Suppressor macrophage treated with lipopolysaccharide for 1 hour (primary cell): ENCODE measurements at regions not wholly inside any gene's neighbourhood (a gene's known extent, or its start where the extent isn't known, plus 50 kb on each side); places are given as distances from the start of the nearest gene placed in this dataset.
A peak's percentile ranks its signal among the peaks of the same experiment; 100 is the strongest.

Source experiments
- DNase-seq, 3 donors: peaks; one replicate each; pipeline ENCODE4 v3.0.0-alpha.2; 2020 to 2022

- DNase-seq = no peak
Measured at GRCh38 chr3:106229495-106230278, 360.9 kb upstream of the CBLB start.

- DNase-seq = no peak
Measured at GRCh38 chr3:106231086-106231485, 362.3 kb upstream of the CBLB start.

- no peak for DNase-seq
Measured at GRCh38 chr3:106232956-106233355, 364.1 kb upstream of the CBLB start.

DNA sequence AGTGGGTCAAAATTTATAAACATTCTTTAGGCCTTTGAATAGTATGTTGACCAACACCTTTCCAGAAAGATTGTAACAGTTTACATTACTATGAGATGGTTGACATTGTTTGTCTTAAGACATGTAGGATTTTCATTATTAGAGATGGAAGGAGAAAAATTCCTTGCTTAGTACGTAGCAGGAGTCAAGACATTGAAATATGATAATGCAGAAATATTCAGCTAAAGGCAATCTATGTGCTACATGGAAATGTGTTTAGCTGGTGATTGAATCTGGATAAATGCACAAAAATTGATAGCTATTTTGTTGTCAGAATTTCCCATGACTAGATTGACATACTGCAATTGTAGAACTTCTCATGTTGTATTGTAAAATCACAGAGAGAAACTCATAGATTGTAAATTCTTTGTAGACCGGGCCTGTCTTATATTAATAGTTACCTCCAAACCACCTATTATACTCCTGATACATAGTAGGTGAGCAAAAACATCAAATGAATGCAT lies 370.4 kb upstream of the CBLB start:
- DNase-seq = no peak

DNA sequence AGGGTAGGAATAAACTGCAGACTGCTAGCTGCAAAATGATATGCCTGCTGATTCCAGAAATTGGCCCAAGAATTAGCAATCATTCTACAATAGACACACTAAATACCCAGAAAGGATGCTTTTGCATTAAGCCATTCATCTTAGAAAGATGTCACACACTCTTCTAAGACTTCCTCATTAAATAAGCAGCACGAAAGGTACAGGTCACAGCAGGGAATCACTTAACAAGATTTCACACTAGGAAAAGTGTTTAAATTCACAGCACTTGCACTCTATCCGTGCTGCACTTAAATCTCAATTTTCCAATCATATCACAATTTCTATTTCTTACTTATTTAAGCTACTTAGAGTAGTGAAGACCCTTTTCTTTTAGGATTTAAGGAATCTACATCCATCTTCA lies 372.8 kb upstream of the CBLB start:
- DNase-seq = no peak

- peak in 1 of 3 donors; percentile 3 for DNase-seq
Measured at GRCh38 chr3:106242781-106243180, 374.0 kb upstream of the CBLB start.

GRCh38 chr3:106245400-106245799 lies 376.6 kb upstream of the CBLB start:
- no peak for DNase-seq

- no peak for DNase-seq
Measured at GRCh38 chr3:106247902-106248684, 379.3 kb upstream of the CBLB start.

- peak in 2 of 3 donors; percentile 3 to 24 for DNase-seq
Measured at GRCh38 chr3:106249159-106249558, 380.3 kb upstream of the CBLB start.

DNA sequence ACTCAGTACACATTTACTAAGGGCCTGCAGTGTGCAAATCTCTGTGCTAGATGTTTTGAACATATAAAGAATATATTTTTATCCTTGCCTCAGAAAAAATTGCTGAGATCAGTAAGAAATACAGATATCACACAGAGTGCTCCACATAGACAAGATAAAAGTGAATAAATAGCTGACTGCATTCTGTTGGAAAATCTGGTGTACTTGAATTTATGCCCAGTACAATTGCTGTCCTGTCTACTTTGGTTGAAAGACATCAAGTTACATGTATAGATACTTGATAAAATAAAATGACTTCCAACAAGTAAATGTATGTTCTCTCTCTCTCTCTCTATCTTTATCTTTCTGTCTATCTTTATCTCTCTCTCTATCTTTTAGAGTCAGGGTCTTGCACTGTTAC lies 381.2 kb upstream of the CBLB start:
- DNase-seq = no peak

DNA sequence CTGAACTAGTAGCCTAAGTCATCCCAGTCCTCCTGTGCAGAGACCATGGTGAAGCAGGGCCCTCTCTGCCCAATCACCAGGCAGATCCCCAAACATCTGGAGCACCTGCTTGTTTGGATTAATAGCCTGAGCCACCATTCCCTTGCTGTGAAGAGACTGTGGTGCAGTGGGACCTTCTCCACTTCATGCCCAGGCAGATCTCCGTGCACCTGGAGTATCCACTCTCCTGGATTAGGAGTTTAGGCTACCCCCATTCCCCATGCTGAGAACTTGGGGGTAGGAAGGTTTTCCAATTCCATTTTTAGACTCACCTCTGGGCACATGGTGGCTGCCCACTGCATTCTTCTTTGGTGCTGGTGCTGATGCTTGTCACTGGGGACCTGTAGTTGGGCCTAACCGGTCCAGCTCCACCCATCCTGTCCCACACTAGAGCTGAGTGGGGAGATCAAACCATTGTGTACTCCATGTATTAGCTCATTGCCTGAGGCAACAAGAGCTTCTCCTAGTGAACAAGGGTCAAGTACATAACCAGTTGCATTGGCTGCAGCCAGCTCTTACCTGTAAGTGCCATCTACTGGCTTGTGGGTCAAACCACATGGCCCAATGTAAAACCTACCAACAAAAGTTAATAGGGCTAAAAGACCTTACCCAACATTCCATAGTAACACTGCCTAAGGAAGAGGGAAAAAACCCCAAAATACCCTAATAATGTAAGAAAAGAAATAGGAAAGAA lies 382.5 kb upstream of the CBLB start:
- DNase-seq = no peak

DNA sequence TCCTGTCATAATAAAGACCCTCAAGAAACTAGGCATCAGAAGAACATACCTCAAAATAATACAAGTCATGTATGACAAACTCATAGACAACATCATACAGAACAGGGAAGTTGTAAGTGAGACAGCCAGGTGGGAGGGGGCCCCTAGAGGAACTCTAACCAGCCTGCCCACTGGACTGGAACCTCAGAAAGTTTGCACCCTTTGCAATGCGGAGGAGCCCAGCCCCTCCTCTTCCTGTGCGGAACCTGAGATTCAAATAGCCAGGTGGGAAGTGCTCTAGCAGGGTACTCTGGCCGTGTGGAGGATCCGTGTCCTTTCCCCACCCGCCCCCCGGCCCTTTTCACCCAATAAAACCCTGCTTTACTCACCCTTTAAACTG lies 387.0 kb upstream of the CBLB start:
- no peak for DNase-seq

- no peak for DNase-seq
Measured at GRCh38 chr3:106256249-106256957, 387.6 kb upstream of the CBLB start.

DNA sequence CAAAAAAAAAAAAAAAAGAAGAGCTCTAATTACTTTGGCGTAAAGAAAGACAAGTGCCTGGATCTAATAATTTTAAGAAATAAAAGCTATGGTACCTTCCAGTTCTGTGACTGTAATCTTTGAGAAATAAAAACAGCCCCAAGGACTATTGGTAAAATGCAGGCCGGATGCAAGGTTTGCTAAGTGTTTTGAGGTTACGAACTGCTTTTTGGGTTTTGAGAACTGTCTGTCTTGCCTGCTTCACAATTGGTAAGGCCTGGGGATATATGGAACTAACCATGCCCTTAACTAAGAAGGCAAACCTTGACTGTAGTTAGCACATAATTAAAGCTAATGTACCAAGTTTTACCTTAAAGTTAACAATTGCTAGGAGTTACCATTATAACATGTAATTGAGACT lies 388.4 kb upstream of the CBLB start:
- DNase-seq = no peak

DNA sequence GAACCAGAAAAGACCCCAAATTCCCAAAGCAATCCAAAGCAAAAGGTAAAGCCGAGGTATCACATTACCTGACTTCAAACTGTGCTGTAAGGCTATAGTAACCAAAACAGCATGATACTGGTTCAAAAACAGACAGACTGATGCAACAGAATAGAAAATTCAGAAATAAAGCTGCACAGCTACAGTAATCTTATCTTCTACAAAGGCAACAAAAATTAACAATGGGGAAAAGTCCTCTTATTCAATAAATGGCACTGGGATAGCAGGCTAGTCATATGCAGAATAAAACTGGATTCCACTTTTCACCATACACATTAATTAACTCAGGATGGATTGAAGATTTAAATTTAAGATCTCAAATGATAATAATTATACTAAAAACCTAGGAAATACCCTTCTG lies 392.6 kb upstream of the CBLB start:
- DNase-seq = no peak

DNA sequence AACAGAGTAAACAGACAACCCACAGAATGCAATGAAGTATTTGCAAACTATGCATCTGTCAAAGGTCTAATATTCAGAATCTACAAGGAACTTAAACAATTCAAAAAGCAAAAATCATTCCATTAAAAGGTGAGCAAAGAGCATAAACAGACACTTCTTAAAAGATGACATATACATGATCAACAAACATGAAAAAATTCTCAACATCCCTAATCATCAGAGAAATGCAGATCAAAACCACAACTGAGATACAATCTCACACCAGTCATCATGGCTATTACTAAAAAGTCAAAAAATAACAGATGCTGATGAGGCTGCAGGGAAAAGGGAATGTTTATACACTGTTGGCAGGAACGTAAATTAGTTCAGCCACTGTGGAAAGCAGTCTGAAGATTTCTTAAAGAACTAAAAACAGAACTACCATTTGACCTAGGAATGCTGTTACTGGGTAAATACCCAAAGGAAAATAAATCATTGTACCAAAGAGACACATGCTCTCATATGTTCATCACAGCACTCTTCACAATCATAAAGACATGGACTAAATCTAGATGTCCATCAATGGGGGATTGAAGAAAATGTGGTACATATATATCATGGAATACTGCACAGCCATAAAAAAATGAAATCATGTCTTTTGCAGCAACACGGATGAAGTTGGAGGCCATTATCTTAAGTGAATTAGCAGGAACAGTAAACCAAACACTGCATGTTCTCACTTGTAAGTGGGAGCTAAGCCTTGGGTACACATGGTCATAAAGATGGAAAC lies 393.3 kb upstream of the CBLB start:
- DNase-seq = no peak

DNA sequence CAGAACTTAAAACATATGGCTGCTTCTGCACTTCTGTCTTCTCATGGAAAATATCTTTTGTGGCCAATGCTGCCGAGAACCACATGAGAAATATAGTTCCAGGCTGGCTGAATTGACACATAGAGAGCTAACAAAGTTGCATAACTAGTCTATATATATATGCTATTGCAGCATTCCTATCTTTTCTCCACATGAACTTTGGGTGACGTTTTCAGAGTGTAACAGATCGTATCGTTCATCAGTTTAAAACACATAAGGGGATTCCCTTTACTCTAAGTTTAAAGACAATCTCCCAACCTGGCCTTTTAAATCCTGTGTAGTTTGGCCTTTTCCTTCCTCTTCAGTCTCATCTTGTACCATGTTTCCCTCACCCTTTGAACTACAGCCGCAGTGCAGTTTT lies 394.2 kb upstream of the CBLB start:
- DNase-seq = no peak

GRCh38 chr3:106263546-106263945 lies 394.7 kb upstream of the CBLB start:
- no peak for DNase-seq

DNA sequence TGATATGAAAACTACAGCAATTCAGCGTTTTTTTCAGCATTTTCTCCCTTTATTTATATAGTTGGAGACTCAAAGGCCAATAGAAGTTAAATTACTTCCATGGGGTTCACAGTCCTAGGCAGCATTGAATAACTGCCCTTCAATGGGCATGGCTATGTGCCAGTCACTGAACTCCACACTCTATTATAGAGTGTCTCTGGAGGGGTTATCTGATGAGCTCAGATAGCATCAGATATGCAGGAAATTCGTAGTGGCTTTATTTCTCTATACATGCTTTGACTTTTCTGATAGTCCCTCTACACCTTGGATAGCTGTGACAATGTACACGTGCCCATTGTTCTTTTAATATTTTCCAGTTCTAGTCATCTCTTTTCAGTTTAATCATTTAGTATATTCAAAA lies 396.9 kb upstream of the CBLB start:
- DNase-seq = no peak

DNA sequence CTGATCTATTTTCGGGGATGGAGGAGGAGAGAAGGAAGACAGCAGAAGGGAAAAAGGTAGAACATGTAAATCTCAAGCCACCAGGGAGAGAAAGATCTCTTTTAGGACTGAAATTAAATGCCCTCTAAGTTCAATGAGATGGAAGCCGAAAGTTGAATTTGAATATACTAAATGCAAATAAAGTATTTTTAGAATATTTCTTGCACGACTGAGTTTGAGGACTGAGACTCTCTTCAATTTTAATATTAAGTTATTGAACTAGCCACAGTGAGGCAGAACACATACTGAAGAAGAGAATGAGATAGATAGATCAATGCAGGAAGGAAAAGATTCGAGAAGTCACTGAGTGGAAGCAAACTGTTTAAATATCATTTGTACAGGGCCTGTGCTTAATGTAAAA lies 399.9 kb upstream of the CBLB start:
- no peak for DNase-seq

- DNase-seq = no peak
Measured at GRCh38 chr3:106272302-106272701, 403.5 kb upstream of the CBLB start.

GRCh38 chr3:106275592-106275991 lies 406.8 kb upstream of the CBLB start:
- no peak for DNase-seq
